GM19043 (cell line): ENCODE measurements at regions not wholly inside any gene's neighbourhood (a gene's known extent, or its start where the extent isn't known, plus 50 kb on each side); places are given as distances from the start of the nearest gene placed in this dataset.

Source experiments
- ATAC-seq: cut with Tn5 transposase; IDR thresholded peaks from one replicate; pipeline ENCODE4 v1.9.1; 2021; ENCODE audit warnings: low read depth; ENCODE audit not compliant: unreplicated experiment

DNA sequence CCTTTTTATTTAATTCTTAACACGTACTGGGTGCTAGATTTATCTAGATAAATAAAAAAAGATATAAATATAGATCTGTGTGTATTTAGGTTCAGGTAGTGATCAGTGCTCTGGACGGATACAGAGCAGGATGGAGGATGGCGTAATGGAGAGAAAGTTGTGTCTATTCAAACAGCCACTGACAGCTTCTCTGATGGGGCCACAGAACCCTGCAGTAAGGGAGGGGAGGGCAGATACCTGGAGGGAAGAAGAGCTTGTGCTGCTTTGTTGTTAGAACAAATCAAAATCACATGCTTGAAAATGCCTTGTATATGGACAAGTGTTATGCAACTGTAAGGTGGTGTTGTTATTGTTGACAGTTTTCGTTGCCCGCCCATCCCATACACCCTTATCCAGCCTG lies 170.2 kb downstream of the UTP18 start:
- no peak for ATAC-seq

DNA sequence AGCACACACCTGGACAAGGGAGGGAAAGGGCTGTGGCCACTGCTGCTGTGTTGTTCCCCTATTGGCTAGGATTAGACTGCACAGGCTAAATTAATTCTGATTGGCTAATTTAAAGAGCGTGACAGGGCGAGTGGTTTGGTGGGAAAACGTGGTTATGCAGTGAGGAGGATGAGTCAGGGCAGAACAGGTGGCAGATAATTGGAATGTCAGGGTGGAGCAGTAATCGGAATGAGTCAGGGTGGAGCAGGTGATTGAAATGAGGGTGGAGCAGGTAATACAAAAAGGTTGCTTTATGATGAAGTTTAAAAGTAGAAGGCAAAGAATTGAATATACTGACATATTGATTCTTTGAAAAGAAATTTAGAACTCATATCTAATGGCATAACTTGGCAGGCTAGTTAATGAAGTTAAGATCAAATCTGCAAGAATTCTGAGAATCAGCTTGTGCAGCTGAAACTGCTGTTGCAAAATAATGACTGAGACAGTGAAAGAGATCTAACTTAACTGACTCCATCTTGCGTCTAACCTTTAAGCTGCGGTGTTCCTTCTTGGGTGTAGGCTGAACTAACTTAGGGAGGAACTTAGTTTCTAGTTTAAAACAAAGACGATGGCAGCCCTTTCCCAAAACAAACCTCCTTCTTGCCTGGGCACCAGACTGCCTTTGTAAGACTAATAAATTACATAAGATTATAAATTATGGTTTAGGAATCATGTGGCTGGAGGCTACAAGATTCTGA lies 174.3 kb downstream of the UTP18 start:
- no peak for ATAC-seq

DNA sequence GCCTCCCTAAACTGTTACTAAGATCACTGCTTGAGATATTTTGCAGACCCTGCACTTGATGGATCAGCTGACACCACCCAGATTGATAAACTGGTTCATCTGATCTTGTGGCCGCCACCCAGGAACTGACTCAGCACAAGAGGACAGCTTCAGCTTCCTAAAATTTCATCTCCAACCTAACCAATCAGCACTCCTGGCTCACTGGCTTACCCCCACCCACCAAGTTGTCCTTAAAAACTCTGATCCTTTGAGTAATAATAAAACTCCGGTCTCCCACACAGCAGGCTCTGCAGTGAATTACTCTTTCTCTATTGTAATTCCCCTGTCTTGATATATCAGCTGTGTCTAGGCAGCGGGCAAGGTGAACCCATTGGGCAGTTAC lies 174.8 kb downstream of the UTP18 start:
- ATAC-seq = no peak

DNA sequence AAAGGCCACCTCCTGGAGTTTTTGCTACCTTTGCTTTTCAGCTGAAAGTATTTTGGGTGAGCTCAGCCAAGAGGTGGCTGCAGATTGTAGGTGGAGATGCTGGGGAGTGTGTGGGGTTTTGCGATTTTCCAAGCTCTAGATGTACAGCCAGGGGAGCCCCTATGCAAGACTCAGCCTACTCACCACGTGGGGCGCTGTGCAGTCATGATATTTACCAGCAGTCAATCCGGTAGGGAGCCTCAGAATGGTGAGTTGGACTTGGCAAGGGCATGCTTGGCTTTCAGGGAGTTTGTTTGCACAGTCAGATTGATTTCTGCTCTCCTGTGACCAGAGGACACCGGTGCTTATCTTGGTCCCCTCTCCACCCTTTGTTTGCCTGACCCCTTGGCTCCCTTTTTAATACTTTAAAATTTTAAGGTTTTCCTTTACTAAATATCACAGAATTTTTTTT lies 175.3 kb downstream of the UTP18 start:
- no peak for ATAC-seq

DNA sequence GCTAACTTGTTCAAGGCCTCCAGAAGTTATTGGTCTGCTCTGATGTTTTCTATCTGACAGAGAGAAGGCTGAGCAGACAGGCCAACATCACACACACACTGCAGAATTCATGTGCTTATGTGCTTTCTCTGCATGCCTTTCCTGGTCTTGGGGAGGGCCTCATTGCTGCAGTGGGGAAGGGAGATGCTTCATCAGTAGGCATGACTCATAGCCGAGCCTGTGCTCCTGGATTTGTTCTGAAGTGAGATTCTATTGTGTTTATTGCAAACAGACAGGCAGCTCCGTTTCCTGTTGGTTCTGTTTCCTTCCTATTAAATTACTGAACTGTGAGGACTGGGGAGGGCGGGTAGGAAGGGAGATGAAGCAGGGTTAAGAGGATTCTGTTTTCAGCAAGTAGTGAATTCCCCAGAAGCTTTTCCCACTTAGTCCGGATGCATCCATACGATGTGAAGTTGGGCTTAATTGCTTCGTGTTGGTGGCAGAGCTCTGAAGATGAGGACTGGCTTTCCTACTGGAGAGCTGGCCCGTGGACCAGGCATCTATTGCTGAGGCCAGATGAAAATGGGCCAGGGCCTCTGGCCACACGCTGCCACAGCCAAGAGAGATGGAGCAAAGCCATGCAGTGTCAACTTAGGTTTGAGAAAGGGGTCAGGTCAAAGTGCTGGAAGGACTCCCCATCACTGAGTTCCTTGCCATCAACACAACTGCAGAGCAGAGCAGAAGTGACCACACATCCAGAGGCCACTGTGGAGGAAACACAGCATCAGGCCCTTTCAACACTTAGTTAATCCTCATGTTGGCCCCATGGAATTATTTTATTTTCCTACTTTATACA lies 179.3 kb downstream of the UTP18 start:
- no peak for ATAC-seq

DNA sequence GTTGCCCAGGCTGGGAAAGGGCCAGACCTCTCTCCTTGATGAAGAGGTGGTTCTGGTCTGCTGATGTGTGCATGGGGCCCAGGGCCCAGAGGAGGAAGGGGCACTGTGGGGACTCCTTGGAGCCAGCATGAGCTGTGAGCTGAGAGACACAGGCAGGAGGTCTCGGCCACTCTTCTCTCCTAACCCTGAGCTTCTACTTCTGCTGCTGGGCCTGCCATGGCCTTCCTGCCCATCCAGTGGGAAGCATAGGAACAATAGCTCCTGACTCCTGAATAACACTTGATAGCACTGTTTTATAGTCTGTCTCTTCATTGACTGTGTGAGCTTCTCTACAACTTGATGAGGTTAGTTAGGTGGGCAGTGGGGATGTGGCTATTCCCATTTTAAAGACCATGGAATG lies 181.1 kb downstream of the UTP18 start:
- no peak for ATAC-seq

DNA sequence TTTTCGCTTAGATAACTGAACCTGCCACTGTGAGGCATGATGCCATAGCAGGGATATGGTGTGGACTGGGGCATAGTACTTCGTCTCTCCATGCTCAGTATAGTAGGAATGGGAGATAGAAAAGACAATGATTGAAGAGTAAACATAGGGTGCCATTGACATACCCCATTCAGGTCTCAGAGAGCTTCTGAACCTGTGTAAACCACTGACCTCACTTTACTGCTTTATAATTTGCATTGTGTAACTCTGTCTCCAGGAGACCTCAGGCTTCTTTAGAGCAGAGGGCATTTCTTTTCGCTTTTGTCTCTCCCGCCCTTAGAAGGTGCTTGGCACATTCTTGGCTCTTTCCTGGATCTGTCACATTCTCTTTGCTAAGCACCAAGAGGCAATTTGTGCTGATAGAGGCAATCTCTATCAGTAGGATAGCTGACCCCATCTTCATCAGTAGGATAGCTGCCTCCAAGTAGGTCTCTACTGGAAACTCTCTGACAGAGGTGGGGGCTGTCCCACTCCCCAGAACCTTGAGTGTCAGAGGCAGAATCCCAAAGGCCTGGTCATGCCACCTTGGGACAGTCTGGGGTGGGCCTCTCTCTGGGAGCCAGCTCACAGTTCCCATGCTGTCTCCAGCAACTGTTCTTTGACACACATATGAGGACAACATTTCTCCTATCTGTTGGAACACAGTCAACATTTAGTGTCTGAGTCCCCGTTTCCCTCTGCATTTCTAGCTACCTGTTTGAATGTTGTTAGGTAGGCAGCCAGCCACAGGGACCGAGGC lies 181.9 kb downstream of the UTP18 start:
- no peak for ATAC-seq

DNA sequence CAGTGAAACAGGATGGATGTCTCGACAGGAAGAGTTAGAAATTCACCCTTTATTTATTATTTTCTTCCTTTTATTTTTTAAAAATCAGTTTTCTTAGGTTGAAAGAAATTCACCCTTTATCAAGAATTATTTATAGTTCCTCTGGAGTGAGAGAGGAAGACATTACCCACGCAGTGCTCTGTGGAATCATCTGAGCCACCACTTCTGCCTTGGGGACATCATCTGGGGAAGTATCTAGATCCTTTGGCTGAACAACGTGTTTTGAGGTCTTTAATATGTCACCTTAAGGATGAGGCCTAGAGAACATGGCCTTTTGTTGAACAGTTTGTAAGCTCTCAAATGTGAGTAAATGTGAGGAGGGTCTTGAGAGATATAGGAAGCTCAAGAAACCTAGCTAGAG lies 183.3 kb downstream of the UTP18 start:
- no peak for ATAC-seq

DNA sequence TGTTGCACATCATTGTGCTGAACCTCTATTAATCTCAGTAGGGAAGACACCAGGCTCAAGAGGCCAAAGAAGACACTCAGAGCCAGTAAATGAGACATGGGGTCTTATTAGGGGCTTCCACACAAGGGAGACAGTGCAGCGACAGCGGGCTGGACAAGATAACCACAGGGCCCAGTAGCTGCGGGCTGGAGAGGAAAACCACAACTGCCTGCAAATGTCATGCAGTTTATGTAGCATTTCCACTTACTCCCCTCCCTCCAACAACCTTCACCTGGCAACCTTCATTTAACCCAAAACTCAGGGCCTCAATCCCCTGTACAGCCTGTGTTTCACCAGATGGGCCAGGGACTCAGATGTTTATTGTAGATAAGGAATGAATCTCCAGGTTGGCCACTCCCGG lies 185.6 kb downstream of the UTP18 start:
- no peak for ATAC-seq

DNA sequence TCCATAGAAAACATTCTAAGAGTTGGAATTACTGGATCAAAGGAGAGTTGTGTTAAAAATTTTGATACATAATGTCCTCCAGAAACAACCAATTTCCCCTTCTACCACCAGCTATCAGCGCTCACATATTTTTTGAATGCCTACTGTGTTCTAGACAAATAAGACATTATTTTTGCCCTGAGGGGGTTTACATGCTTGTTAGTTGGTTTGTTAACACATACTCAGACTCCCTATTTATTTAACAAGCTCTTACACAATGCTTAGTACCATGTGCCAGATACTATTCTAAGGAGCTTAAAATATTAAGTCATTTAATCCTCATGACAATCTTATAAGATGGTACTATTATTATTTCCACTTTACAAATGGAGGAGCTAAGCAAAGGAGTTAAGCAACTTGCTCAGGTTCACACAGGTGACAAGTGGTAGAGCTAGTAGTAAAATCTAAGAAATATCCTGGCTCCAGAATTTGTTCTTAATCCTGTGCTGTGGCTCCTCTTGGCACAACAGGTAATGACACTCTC lies 194.2 kb downstream of the UTP18 start:
- no peak for ATAC-seq

DNA sequence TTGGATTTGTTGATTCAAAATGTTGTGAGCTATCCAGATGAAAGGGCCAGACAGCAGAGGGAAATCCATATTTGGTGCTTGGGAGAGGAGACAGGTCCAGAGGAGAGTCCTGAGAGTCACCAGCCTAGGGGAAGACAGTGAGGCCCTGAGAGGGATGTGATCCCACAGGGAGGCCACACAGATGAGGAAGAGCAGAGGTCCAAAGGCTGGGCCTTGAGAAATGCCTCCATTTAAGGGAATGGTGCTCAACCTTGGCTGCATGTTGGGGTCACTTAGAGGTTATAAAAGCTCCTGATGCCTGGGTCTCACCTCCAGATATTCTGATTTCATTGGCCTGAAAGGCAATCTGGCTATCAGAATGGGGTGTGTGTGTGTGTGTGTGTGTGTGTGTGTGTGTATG lies 194.9 kb downstream of the UTP18 start:
- ATAC-seq = no peak

DNA sequence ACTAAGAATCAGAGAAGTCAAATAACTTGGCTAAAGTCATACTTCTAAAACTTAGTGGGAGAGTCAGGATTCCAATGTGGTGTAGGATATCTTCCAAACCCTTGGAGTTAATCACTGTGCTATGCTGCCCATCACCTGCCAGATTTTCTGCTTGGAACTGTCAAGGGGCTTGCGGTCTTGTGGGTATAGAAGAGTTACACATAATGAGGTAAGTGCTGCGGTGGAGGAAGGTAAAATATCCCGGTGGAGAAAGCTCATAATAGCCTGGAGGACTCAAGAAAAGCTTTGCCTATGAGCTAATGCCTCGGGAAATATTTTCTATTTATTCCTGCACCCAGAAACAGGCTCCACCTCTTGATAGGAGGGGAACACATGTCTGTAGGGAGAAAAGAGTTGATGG lies 195.6 kb downstream of the UTP18 start:
- no peak for ATAC-seq

DNA sequence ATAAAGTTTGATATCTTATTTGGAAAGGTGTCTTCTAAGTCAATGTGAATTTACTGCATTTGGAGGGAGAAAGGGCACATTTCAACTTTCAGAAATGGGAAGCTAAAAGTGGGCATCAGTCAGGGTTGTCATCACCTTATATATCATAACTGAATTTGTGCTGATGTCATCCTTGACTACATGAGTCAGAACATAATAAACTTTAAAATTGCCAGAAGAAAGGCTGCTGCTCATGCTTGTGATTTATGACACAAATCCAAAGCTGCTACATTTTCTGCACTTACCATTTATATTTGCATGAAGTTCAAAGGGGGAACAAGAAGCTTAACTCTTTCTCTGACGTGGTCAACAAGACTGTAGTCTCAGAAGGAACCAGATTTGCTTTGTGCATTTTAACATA lies 196.6 kb downstream of the UTP18 start:
- no peak for ATAC-seq

DNA sequence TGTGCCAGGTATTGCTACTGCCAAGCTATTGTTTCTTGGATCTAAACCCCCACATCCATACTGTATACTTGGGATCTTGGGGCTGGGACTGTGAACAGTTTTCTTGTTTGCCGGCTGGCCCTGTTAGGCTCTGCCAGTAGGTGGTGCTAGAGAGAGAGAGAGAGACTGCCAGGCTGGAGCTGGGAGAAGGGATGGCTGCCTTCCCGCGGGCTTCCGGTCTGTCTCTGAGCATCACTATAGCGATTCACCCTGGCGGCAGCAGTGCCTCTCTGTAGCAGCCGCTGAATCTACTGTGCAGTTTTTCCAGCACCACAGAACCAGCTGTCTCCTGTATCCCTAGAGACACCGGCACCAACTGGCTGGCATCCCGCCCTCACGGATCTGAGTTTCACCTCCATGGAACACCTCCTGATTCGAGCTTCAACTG lies 201.2 kb downstream of the UTP18 start:
- ATAC-seq = no peak

DNA sequence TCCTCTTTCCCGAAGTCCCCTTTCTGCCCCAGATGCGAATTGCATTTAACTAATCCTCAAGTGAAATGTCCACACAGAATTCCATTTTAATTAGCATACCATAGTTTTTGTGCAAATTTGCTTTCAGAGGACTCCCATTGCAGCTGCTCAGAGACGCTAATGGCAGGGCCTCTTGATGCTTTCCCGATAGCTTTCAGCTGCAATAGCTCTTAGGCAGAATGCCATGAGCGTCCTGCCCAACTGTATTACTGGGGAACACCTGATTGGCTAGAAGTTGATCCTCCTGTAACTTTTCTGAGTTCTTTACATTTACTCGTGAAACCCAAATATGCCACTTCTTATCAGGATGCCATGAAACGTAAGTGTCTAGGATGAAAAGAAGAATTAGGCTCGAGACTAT lies 203.0 kb downstream of the UTP18 start:
- ATAC-seq = no peak

DNA sequence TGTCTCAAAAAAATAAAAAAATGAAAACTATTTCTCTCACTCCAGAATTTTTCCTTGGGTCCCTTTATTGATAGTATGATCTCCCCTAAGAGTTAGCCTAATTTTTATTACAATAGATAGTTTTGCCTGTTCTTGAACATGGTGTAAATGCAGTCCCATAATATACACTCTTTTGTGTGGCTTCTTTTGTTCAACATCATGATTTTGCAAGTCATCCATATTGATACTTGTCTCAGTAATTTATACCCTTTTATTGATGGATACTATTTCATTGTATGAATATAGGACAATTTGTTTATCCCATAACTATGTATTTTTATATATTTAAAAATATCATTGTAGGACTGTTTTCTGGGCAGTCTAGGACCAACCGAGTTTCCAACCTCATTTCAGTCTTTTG lies 207.0 kb downstream of the UTP18 start:
- ATAC-seq = no peak

DNA sequence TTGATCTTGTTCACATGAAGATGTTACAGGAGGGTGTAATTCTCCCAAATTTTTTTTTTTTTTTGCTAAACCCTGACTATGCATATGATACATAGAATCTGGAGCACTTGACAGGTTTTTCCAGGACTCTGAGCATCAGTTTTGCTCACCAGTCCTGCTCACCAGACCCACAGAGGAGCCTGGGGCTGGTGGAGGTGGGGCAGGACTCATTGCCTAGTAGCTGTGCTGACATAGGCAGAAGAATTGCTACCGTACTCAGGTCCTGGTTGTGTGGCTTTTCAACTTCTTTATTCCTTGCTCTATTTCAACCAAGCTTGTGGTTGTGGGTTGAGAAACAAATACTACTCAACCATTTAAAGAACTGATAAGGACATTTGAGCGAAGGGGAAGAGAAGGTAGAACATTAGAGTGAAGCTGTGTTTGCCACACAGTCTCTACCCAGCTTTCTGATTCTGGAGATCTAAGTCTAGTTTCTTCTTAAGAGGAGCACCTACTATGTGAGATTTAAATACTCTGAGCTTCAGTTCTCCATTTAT lies 212.4 kb downstream of the UTP18 start:
- ATAC-seq = no peak

DNA sequence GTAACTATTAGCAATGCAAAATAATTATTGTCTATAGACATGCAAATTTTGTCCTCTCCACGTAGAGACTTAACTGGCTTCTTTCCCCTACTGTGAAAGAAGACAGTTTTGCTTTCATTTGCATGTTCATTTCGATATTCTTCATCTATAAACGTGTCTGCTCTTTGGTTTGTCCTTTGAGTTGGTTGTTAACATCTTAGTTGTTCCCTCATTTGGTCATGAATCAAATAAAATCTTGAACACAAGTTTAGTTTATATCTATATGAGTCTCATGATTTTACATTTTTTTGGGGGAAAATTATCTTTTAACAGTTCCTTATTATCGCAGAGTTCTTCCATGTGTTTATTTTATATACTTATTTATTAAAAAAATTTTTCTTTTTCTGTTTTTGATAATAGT lies 214.4 kb downstream of the UTP18 start:
- no peak for ATAC-seq

DNA sequence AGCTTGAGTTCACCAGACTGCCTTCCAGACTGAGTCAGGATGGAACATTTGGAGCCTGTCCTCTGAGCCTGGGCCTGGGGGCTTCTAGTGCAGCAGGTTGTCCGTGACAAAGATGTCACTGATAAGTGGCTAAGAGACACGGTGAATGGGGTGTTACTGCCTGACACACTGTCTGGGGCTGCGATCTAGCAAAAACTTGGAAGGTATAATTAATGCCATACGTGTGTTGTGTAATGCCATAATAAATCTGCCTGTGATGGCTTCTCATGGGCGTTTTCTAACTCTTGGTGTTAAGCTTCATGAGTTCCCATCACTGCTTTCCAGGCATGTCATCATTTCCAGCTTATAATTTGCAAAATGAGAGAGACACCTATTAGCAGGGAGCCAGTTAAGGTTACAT lies 215.4 kb downstream of the UTP18 start:
- ATAC-seq = no peak

DNA sequence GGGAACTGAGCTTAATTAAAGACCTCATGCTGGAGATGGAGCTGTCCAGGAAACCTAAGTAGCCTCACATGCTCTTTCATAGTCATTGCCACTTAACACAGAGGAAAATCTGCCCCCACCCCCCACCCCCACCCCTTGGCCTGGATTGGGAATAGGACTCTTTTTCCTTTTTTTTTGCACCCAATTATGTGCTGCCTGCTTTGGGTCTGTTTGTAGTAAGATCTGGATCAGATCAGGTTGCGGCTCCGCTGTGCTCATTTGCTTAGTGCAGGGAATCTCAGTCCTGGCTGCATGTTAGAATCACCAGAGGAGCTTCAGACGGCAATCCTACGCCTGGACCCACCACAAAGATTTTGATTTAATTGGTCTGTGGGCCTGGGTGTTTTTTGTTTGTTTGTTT lies 219.0 kb downstream of the UTP18 start:
- no peak for ATAC-seq

DNA sequence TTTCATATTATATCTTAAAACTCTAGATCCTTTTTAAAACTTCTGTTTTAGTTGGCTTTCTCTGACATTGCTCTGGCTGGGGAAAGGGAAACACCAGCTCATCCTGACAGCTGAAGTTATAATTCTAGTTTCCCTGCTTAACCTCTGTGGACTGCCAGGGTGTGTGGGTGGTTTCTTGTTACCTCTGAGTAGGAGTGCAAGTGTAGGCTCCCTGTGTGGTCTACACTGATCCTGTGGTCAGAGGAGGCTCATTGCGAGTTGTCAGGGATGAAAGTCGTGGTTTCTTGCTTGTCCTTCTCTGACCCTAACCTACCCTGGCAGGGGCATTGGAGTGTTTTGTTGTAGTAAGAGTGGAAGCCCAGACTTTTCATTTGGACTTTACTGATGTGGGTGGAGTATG lies 221.0 kb downstream of the UTP18 start:
- ATAC-seq = no peak
